H9 (cell line): ENCODE measurements at regions not wholly inside any gene's neighbourhood (a gene's known extent, or its start where the extent isn't known, plus 50 kb on each side); places are given as distances from the start of the nearest gene placed in this dataset.

Experiments
- DNase-seq: peaks from one replicate; pipeline ENCODE4 v3.0.0-alpha.2; 2017
- H2AFZ ChIP-seq: one replicate; pipeline ENCODE4 v1.6.1; 2013; ENCODE audit warnings: mild to moderate bottlenecking, low read length, control low read depth, moderate library complexity
- H2AK5ac ChIP-seq: 2 replicates; pipeline ENCODE4 v1.6.1; 2013; ENCODE audit warnings: low read length, control low read depth, mixed read lengths; ENCODE audit not compliant: insufficient read length
- H2BK120ac ChIP-seq: one replicate; pipeline ENCODE4 v1.6.1; 2013; ENCODE audit warnings: low read depth, mild to moderate bottlenecking, low read length, control low read depth, inconsistent platforms; ENCODE audit not compliant: poor library complexity, severe bottlenecking
- H2BK12ac ChIP-seq: 2 replicates; pipeline ENCODE4 v1.6.1; 2013; ENCODE audit warnings: low read length, control low read depth, mixed read lengths, low read depth; ENCODE audit not compliant: insufficient read length
- H2BK15ac ChIP-seq: 2 replicates; pipeline ENCODE4 v1.6.1; 2013; ENCODE audit warnings: low read depth, low read length, control low read depth
- H2BK20ac ChIP-seq: one replicate; pipeline ENCODE4 v1.6.1; 2013; ENCODE audit warnings: low read depth, mild to moderate bottlenecking, low read length, control low read depth, inconsistent platforms; ENCODE audit not compliant: poor library complexity, severe bottlenecking
- H2BK5ac ChIP-seq: 2 replicates; pipeline ENCODE4 v1.6.1; 2013; ENCODE audit warnings: low read length, control low read depth, mixed read lengths; ENCODE audit not compliant: insufficient read length
- H3K14ac ChIP-seq: 2 replicates; pipeline ENCODE4 v1.6.1; 2013; ENCODE audit warnings: low read length, control low read depth; ENCODE audit not compliant: insufficient read depth
- H3K18ac ChIP-seq: 2 replicates; pipeline ENCODE4 v1.6.1; 2013; ENCODE audit warnings: low read depth, mild to moderate bottlenecking, mixed read lengths, low read length, control low read depth; ENCODE audit not compliant: insufficient read length
- H3K23ac ChIP-seq: 2 replicates; pipeline ENCODE4 v1.6.1; 2013; ENCODE audit warnings: low read length, control low read depth, mixed read lengths, low read depth; ENCODE audit not compliant: insufficient read length
- H3K23me2 ChIP-seq: 2 replicates; pipeline ENCODE4 v1.6.1; 2013; ENCODE audit warnings: low read depth, mild to moderate bottlenecking, mixed read lengths, low read length, control low read depth; ENCODE audit not compliant: insufficient read length, poor library complexity, severe bottlenecking
- H3K27ac ChIP-seq: 2 replicates; pipeline ENCODE4 v1.5.1; 2013; ENCODE audit warnings: low read length, control low read depth, mixed read lengths, low read depth; ENCODE audit not compliant: insufficient read length
- H3K27me3 ChIP-seq: 2 replicates; pipeline ENCODE4 v1.6.1; 2013; ENCODE audit warnings: low read length, control low read depth, inconsistent platforms; ENCODE audit not compliant: insufficient read depth
- H3K4ac ChIP-seq: 2 replicates; pipeline ENCODE4 v1.6.1; 2013; ENCODE audit warnings: low read depth, mild to moderate bottlenecking, control low read depth, inconsistent platforms, low read length, moderate library complexity
- H3K4me1 ChIP-seq: 2 replicates; pipeline ENCODE4 v1.6.1; 2013; ENCODE audit warnings: low read length, control low read depth, inconsistent platforms; ENCODE audit not compliant: insufficient read depth
- H3K4me2 ChIP-seq: 2 replicates; pipeline ENCODE4 v1.6.1; 2013; ENCODE audit warnings: low read length, control low read depth, mixed read lengths; ENCODE audit not compliant: insufficient read length, insufficient read depth
- H3K56ac ChIP-seq: 2 replicates; pipeline ENCODE4 v1.6.1; 2013; ENCODE audit warnings: low read depth, mild to moderate bottlenecking, mixed read lengths, low read length, control low read depth; ENCODE audit not compliant: insufficient read length
- H3K79me1 ChIP-seq: 2 replicates; pipeline ENCODE4 v1.6.1; 2013; ENCODE audit warnings: low read depth, mild to moderate bottlenecking, moderate library complexity, low read length, control low read depth, inconsistent platforms; ENCODE audit not compliant: insufficient read depth, poor library complexity, severe bottlenecking
- H3K79me2 ChIP-seq: 2 replicates; pipeline ENCODE4 v1.6.1; 2013; ENCODE audit warnings: low read length, control low read depth, inconsistent platforms; ENCODE audit not compliant: insufficient read depth
- H3K9ac ChIP-seq: 2 replicates; pipeline ENCODE4 v1.6.1; 2013; ENCODE audit warnings: low read length, control low read depth, mixed read lengths; ENCODE audit not compliant: insufficient read length; ENCODE audit errors: extremely low read depth
- H3K9me3 ChIP-seq: one replicate; pipeline ENCODE4 v1.6.1; 2013; ENCODE audit warnings: low read depth, low read length, inconsistent platforms; ENCODE audit not compliant: control insufficient read depth
- H3T11ph ChIP-seq: one replicate; pipeline ENCODE4 v1.6.1; 2013; ENCODE audit warnings: mild to moderate bottlenecking, low read length, control low read depth, inconsistent platforms
- H4K20me1 ChIP-seq: one replicate; pipeline ENCODE4 v1.6.1; 2013; ENCODE audit not compliant: control insufficient read depth, insufficient read length, insufficient read depth
- H4K5ac ChIP-seq: 2 replicates; pipeline ENCODE4 v1.6.1; 2013; ENCODE audit warnings: low read depth, mild to moderate bottlenecking, mixed read lengths, low read length, control low read depth; ENCODE audit not compliant: insufficient read length
- H4K8ac ChIP-seq: replicated peaks from 2 replicates; pipeline ENCODE4 v1.6.1; 2013; ENCODE audit warnings: low read length, control low read depth, mixed read lengths, low read depth; ENCODE audit not compliant: insufficient read length
- H4K91ac ChIP-seq: 2 replicates; pipeline ENCODE4 v1.6.1; 2013; ENCODE audit warnings: low read depth, mild to moderate bottlenecking, moderate library complexity, mixed read lengths, low read length, control low read depth; ENCODE audit not compliant: insufficient read length
- H3K27ac Mint-ChIP-seq, 3 experiments: 2 replicates in 2 of 3; 3 replicates in 1 of 3; pipeline ENCODE4 v1.8.0; 2020 to 2021; ENCODE audit warnings: mixed read lengths in 3 of 3, mild to moderate bottlenecking in 1 of 3, moderate library complexity in 1 of 3
- H3K27me3 Mint-ChIP-seq: 2 replicates; pipeline ENCODE4 v1.8.0; 2021; ENCODE audit warnings: low read depth, mild to moderate bottlenecking, moderate library complexity, mixed read lengths
- H3K36me3 Mint-ChIP-seq, 3 experiments: 2 replicates in 2 of 3; 3 replicates in 1 of 3; pipeline ENCODE4 v1.8.0; 2020 to 2021; ENCODE audit warnings: low read depth in 3 of 3, mixed read lengths in 3 of 3; ENCODE audit not compliant: insufficient read depth in 1 of 3
- H3K4me1 Mint-ChIP-seq, 2 experiments: 2 replicates each; pipeline ENCODE4 v1.8.0; 2020; ENCODE audit warnings: mixed read lengths in 2 of 2
- H3K4me3 Mint-ChIP-seq, 2 experiments: 2 replicates in 1 of 2; 3 replicates in 1 of 2; pipeline ENCODE4 v1.8.0; 2020 to 2021; ENCODE audit warnings: mild to moderate bottlenecking in 2 of 2, mixed read lengths in 2 of 2, moderate library complexity in 1 of 2
- H3K9me3 Mint-ChIP-seq, 2 experiments: 2 replicates in 1 of 2; 3 replicates in 1 of 2; pipeline ENCODE4 v1.8.0; 2020; ENCODE audit warnings: mild to moderate bottlenecking in 2 of 2, mixed read lengths in 2 of 2, moderate library complexity in 1 of 2
- CTCF ChIP-seq: fragments of 200-600 bp; sonication (generic); conservative IDR thresholded peaks from 3 replicates; pipeline ENCODE4 v1.8.0; 2021; ENCODE audit warnings: antibody characterized with exemption, mild to moderate bottlenecking
- WGBS: extraction: QIAGEN DNeasy Blood & Tissue Kit; methylation state at CpG from one replicate; pipeline ENCODE4 v1.1.7; 2013; ENCODE audit warnings: missing lambda C conversion rate, low lambda C conversion rate, mixed read lengths; ENCODE audit not compliant: insufficient read length; ENCODE audit errors: extremely low coverage; 5-methylcytosine and 5-hydroxymethylcytosine counted together

- no peak overlapping the region for H2BK5ac ChIP-seq
- H2BK120ac ChIP-seq = no peak overlapping the region
- no peak overlapping the region for H2AK5ac ChIP-seq
- no peak overlapping the region for H3K27ac Mint-ChIP-seq
- no peak overlapping the region for H3K23ac ChIP-seq
- H3K27ac ChIP-seq = no peak overlapping the region
- peaks cover 2% of the 10 kb centered on the region; the same call in 1 of the 2 replicates for H3K4me1 ChIP-seq
- no peak overlapping the region for H2BK20ac ChIP-seq
- no peaks in the 10 kb centered on the region for H4K20me1 ChIP-seq
- no peak overlapping the region for H3K18ac ChIP-seq
- H4K8ac ChIP-seq = no peak overlapping the region
- no peaks in the 10 kb centered on the region for H3K9me3 Mint-ChIP-seq
- H2BK12ac ChIP-seq = no peak overlapping the region
- H3K27me3 ChIP-seq = no peaks in the 10 kb centered on the region
- no peak overlapping the region for H2AFZ ChIP-seq
- no peak overlapping the region for H4K5ac ChIP-seq
- H3K4me3 Mint-ChIP-seq = no peak overlapping the region
- peaks cover 5% of the 10 kb centered on the region for H3K27me3 Mint-ChIP-seq
- no peak overlapping the region for H3K4ac ChIP-seq
- H3K14ac ChIP-seq = no peak overlapping the region
- H3K23me2 ChIP-seq = no peaks in the 10 kb centered on the region
- H3T11ph ChIP-seq = no peak overlapping the region
- no peak overlapping the region for H3K9ac ChIP-seq
- no peak overlapping the region for H3K56ac ChIP-seq
- peaks cover 0 to 9% of the 10 kb centered on the region in 2 experiments; a peak in 2 of 4 replicates for H3K4me1 Mint-ChIP-seq
- no peaks in the 10 kb centered on the region for H3K79me1 ChIP-seq
- DNase-seq = no peak
- H4K91ac ChIP-seq = no peak overlapping the region
- H2BK15ac ChIP-seq = no peak overlapping the region
- H3K79me2 ChIP-seq = no peaks in the 10 kb centered on the region
- TF ChIP-seq CTCF = no peak
- H3K36me3 Mint-ChIP-seq = no peaks in the 10 kb centered on the region
- H3K9me3 ChIP-seq = no peaks in the 10 kb centered on the region
- H3K4me2 ChIP-seq = no peak overlapping the region
- WGBS = no CpG with 5 or more reads among the region's 7 CpGs
These were observed 434.5 kb upstream of the RGMA start for GRCh38 chr15:93523481-93523880.
